SK-N-SH (cell line): ENCODE measurements at regions not wholly inside any gene's neighbourhood (a gene's known extent, or its start where the extent isn't known, plus 50 kb on each side); places are given as distances from the start of the nearest gene placed in this dataset.

Source experiments
- CTCF ChIA-PET: fragments of 300-600, 350-600 bp; formaldehyde crosslinking; extraction: SDS; loops from one replicate; lab custom pipeline; 2021; lab: Yijun Ruan, JAX
- POLR2A ChIA-PET: fragments of 350-600 bp; sonication (Branson Sonifier 250); formaldehyde crosslinking; extraction: SDS; loops from one replicate; lab custom pipeline; 2020; ENCODE audit warnings: antibody characterized with exemption, inconsistent platforms; lab: Yijun Ruan, JAX
- DNase-seq: peaks from one replicate; pipeline ENCODE4 v3.0.0; 2012
- H2AFZ ChIP-seq: fragments of 200-600 bp; sonication (generic); 2 replicates; pipeline ENCODE4 v1.8.1; 2016; ENCODE audit warnings: antibody characterized with exemption, mild to moderate bottlenecking, low read depth
- H3F3A ChIP-seq: fragments of 200-600 bp; sonication (generic); replicated peaks from 2 replicates; pipeline ENCODE3; 2016; ENCODE audit warnings: antibody characterized with exemption, mild to moderate bottlenecking; ENCODE audit not compliant: insufficient read depth
- H3K27ac ChIP-seq, 2 experiments: fragments of 200-500 bp in 1 of 2; fragments of 200-600 bp in 1 of 2; sonication (Bioruptor generic) in 1 of 2; sonication (generic), shearing (Covaris generic) in 1 of 2; 2 replicates each; pipeline versions ENCODE4 v1.5.1 to v1.6.1; 2014 to 2016; ENCODE audit warnings: low read depth in 2 of 2, inconsistent platforms in 1 of 2, low read length in 1 of 2, mild to moderate bottlenecking in 1 of 2, mixed read lengths in 1 of 2
- H3K27me3 ChIP-seq: fragments of 200-600 bp; sonication (generic), shearing (Covaris generic); 2 replicates; pipeline ENCODE4 v1.6.1; 2016; ENCODE audit warnings: mixed run types; ENCODE audit not compliant: insufficient read depth
- H3K36me3 ChIP-seq, 2 experiments: fragments of 200-500 bp in 1 of 2; fragments of 200-600 bp in 1 of 2; sonication (Bioruptor generic) in 1 of 2; sonication (generic) in 1 of 2; replicated peaks in 1 of 2; 2 replicates each; pipeline versions ENCODE3 to v1.5.1; 2014 to 2016; ENCODE audit warnings: low read length in 1 of 2, mild to moderate bottlenecking in 1 of 2; ENCODE audit not compliant: insufficient read depth in 2 of 2, control insufficient read depth in 1 of 2
- H3K4me1 ChIP-seq, 2 experiments: fragments of 200-500 bp in 1 of 2; fragments of 200-600 bp in 1 of 2; sonication (Bioruptor generic) in 1 of 2; sonication (generic), shearing (Covaris generic) in 1 of 2; 2 replicates each; pipeline versions ENCODE4 v1.5.1 to v1.6.1; 2014 to 2016; ENCODE audit warnings: low read depth in 1 of 2, low read length in 1 of 2, mixed run types in 1 of 2; ENCODE audit not compliant: insufficient read depth in 2 of 2, control insufficient read depth in 1 of 2
- H3K4me2 ChIP-seq: fragments of 200-600 bp; sonication (generic), shearing (Covaris generic); 2 replicates; pipeline ENCODE4 v1.6.1; 2017; ENCODE audit warnings: mixed run types
- H3K4me3 ChIP-seq, 2 experiments: fragments of 200-500 bp in 1 of 2; fragments of 200-600 bp in 1 of 2; sonication (Bioruptor generic) in 1 of 2; sonication (generic), shearing (Covaris generic) in 1 of 2; 2 replicates each; pipeline versions ENCODE4 v1.5.1 to v1.8.1; 2014 to 2016; ENCODE audit warnings: low read depth in 2 of 2, inconsistent platforms in 1 of 2, low read length in 1 of 2, mild to moderate bottlenecking in 1 of 2, mixed read lengths in 1 of 2, moderate library complexity in 1 of 2
- H3K79me2 ChIP-seq: fragments of 200-600 bp; sonication (generic); 2 replicates; pipeline ENCODE4 v1.8.1; 2017; ENCODE audit warnings: mild to moderate bottlenecking; ENCODE audit not compliant: insufficient read depth
- H3K9ac ChIP-seq: fragments of 200-600 bp; sonication (generic); 2 replicates; pipeline ENCODE4 v1.6.1; 2017; ENCODE audit warnings: mixed run types
- H3K9me2 ChIP-seq: fragments of 200-600 bp; sonication (generic); 2 replicates; pipeline ENCODE4 v1.6.1; 2017; ENCODE audit warnings: mixed run types
- H3K9me3 ChIP-seq: fragments of 200-600 bp; sonication (generic); 2 replicates; pipeline ENCODE4 v1.6.1; 2017; ENCODE audit warnings: mixed run types, mild to moderate bottlenecking, moderate library complexity
- H4K20me1 ChIP-seq: fragments of 200-600 bp; sonication (generic); 2 replicates; pipeline ENCODE4 v1.6.1; 2017; ENCODE audit warnings: mild to moderate bottlenecking, mixed run types; ENCODE audit not compliant: insufficient read depth
- CHD2 ChIP-seq: fragments of 150-350 bp; IDR thresholded peaks from 2 replicates; pipeline ENCODE4 v1.6.1; 2018; ENCODE audit warnings: low read length; ENCODE audit not compliant: partially characterized antibody
- CTCF ChIP-seq: fragments of 200-600 bp; sonication (generic); IDR thresholded peaks from 2 replicates; pipeline ENCODE4 v1.6.1; 2017; ENCODE audit warnings: antibody characterized with exemption, mild to moderate bottlenecking, moderate library complexity
- EP300 ChIP-seq, 2 experiments: IDR thresholded peaks; 2 replicates each; pipeline versions ENCODE4 v1.4.0 to v1.6.1; 2012; ENCODE audit warnings: borderline replicate concordance in 1 of 2, low read depth in 1 of 2, low read length in 1 of 2
- EZH2phosphoT487 ChIP-seq: fragments of 200-600 bp; sonication (generic); IDR thresholded peaks from 2 replicates; pipeline ENCODE4 v1.6.1; 2017; ENCODE audit warnings: low read depth, mixed run types, mild to moderate bottlenecking, antibody characterized with exemption, moderate library complexity, borderline replicate concordance
- FOXJ3 ChIP-seq: sonication (generic); formaldehyde crosslinking; IDR thresholded peaks from 2 replicates; pipeline ENCODE4 v1.5.1; 2020; ENCODE audit warnings: mild to moderate bottlenecking, missing genetic modification reagents
- FOXM1 ChIP-seq: IDR thresholded peaks from 2 replicates; pipeline ENCODE4 v1.4.0; 2012; ENCODE audit warnings: low read depth, mild to moderate bottlenecking
- GABPA ChIP-seq: IDR thresholded peaks from 2 replicates; pipeline ENCODE4 v1.4.0; 2012; ENCODE audit warnings: low read depth, mild to moderate bottlenecking
- IRF3 ChIP-seq: fragments of 150-350 bp; IDR thresholded peaks from 2 replicates; pipeline ENCODE4 v1.6.1; 2016; ENCODE audit warnings: mild to moderate bottlenecking, low read depth, low read length
- JUND ChIP-seq: IDR thresholded peaks from 2 replicates; pipeline ENCODE4 v1.4.0; 2012
- MAX ChIP-seq: IDR thresholded peaks from 2 replicates; pipeline ENCODE4 v1.4.0; 2012; ENCODE audit warnings: low read depth
- NRF1 ChIP-seq: IDR thresholded peaks from 2 replicates; pipeline ENCODE4 v1.6.1; 2012; ENCODE audit warnings: low read depth, mild to moderate bottlenecking, low read length
- PBX3 ChIP-seq: IDR thresholded peaks from 2 replicates; pipeline ENCODE4; 2012
- RFX5 ChIP-seq: IDR thresholded peaks from 2 replicates; pipeline ENCODE4 v1.6.1; 2012; ENCODE audit warnings: mild to moderate bottlenecking, improper control_type of control experiment, low read length
- RXRA ChIP-seq: IDR thresholded peaks from 2 replicates; pipeline ENCODE4 v1.4.0; 2012; ENCODE audit warnings: low read depth, mild to moderate bottlenecking, borderline replicate concordance
- USF1 ChIP-seq: IDR thresholded peaks from 2 replicates; pipeline ENCODE4 v1.4.0; 2012; ENCODE audit warnings: low read depth, borderline replicate concordance
- YY1 ChIP-seq: IDR thresholded peaks from 2 replicates; pipeline ENCODE4 v1.4.0; 2012; ENCODE audit warnings: low read depth, mild to moderate bottlenecking
- ZBTB33 ChIP-seq: IDR thresholded peaks from 2 replicates; pipeline ENCODE4 v1.4.0; 2012; ENCODE audit warnings: low read depth, borderline replicate concordance
- WGBS: methylation state at CpG from one replicate; pipeline ENCODE4 v1.1.6; 2017; ENCODE audit warnings: low lambda C conversion rate; 5-methylcytosine and 5-hydroxymethylcytosine counted together

- no peaks in the 10 kb centered on the region for H3K36me3 ChIP-seq
- CTCF ChIA-PET: interaction anchor here (0.6 to 1.0 kb wide), 2 partner anchors 9 to 16 kb away, joined by 3 read pairs; no protein-coding TSS in a partner anchor
- WGBS: 4% methylated on average over 2 of the region's 2 CpGs
These were observed 91.2 kb upstream of the FAM47C start for GRCh38 chrX:36916941-36917340.

GRCh38 chrX:36927712-36928111, 80.5 kb upstream of the FAM47C start:
- POLR2A ChIA-PET: no interaction called here
- no peak overlapping the region for H2AFZ ChIP-seq

More at GRCh38 chrX:36916941-36917340, 91.2 kb upstream of the FAM47C start:
- no peaks in the 10 kb centered on the region for H3K9me3 ChIP-seq
- no peak overlapping the region for H3K27ac ChIP-seq
- H3K4me1 ChIP-seq: no peaks in the 10 kb centered on the region
- H3K27me3 ChIP-seq: no peaks in the 10 kb centered on the region
- no peaks in the 10 kb centered on the region for H3K9me2 ChIP-seq
- no peak overlapping the region for H2AFZ ChIP-seq
- H3K9ac ChIP-seq: no peak overlapping the region
- no peak for DNase-seq
- H3K79me2 ChIP-seq: no peaks in the 10 kb centered on the region
- H3F3A ChIP-seq: no peaks in the 10 kb centered on the region
- TF ChIP-seq EP300 (IDR thresholded peaks at IDR 0.05; ENCODE audit: borderline replicate concordance in 1 of 2, low read depth in 1 of 2, low read length in 1 of 2): no peak
- TF ChIP-seq JUND: no peak
- no peaks in the 10 kb centered on the region for H4K20me1 ChIP-seq
- no peak overlapping the region for H3K4me2 ChIP-seq
- POLR2A ChIA-PET: no interaction called here
- H3K4me3 ChIP-seq: no peak overlapping the region

More at GRCh38 chrX:36927712-36928111, 80.5 kb upstream of the FAM47C start:
- TF ChIP-seq PBX3: no peak
- no peak for TF ChIP-seq GABPA
- no peak for TF ChIP-seq USF1
- no peak for TF ChIP-seq CHD2
- TF ChIP-seq NRF1: no peak
- no peak for TF ChIP-seq IRF3
- no peak for TF ChIP-seq MAX
- TF ChIP-seq RFX5: no peak
- TF ChIP-seq FOXJ3 (CRISPR knock-in tag): no peak
- no peak for TF ChIP-seq YY1
- TF ChIP-seq RXRA: no peak
- TF ChIP-seq EZH2phosphoT487: no peak
- no peak for TF ChIP-seq FOXM1
- TF ChIP-seq CTCF: no peak
- TF ChIP-seq ZBTB33: no peak
- CTCF ChIA-PET: no interaction called here
- Histone ChIP-seq H3K79me2 (no peaks in the 10 kb centered on the region), H3K4me2 (no peak overlapping the region), H3K27ac (no peak overlapping the region), H3K9me2 (no peaks in the 10 kb centered on the region), H3F3A (no peaks in the 10 kb centered on the region), H3K9me3 (no peaks in the 10 kb centered on the region; the same call in 1 of the 2 replicates), H3K4me3 (no peak overlapping the region), H4K20me1 (no peaks in the 10 kb centered on the region), H3K27me3 (no peaks in the 10 kb centered on the region), H3K4me1 (no peaks in the 10 kb centered on the region), H3K36me3 (no peaks in the 10 kb centered on the region), H3K9ac (no peak overlapping the region)
- whole genome bisulfite sequencing: 2% methylated on average over 1 of the region's 1 CpG
- DNase-seq: no peak
